HEK293 (cell line): ENCODE measurements at regions not wholly inside any gene's neighbourhood (a gene's known extent, or its start where the extent isn't known, plus 50 kb on each side); places are given as distances from the start of the nearest gene placed in this dataset.

Experiments
- ELK4 ChIP-seq: IDR thresholded peaks from 2 replicates; pipeline ENCODE4 v1.6.1; 2011; ENCODE audit warnings: mild to moderate bottlenecking, low read depth, low read length, borderline replicate concordance
- GLIS2 ChIP-seq: fragments of 450-650 bp; formaldehyde crosslinking; IDR thresholded peaks from 2 replicates; pipeline ENCODE4 v1.5.1; 2016; ENCODE audit warnings: missing biosample characterization, missing genetic modification characterization
- HOXA7 ChIP-seq: sonication (generic); formaldehyde crosslinking; IDR thresholded peaks from 2 replicates; pipeline ENCODE4 v1.8.1; 2022; ENCODE audit warnings: missing genetic modification reagents, borderline replicate concordance
- KLF10 ChIP-seq: fragments of 450-650 bp; IDR thresholded peaks from 2 replicates; pipeline ENCODE4 v1.5.1; 2018; ENCODE audit warnings: missing biosample characterization, mild to moderate bottlenecking, missing genetic modification characterization
- KLF8 ChIP-seq: fragments of 450-650 bp; formaldehyde crosslinking; IDR thresholded peaks from 2 replicates; pipeline ENCODE4 v1.5.1; 2016; ENCODE audit warnings: missing biosample characterization, missing genetic modification characterization
- PRDM6 ChIP-seq: fragments of 450-650 bp; formaldehyde crosslinking; IDR thresholded peaks from 2 replicates; pipeline ENCODE4 v1.5.1; 2017; ENCODE audit warnings: missing biosample characterization, missing genetic modification characterization
- SP3 ChIP-seq: fragments of 450-650 bp; formaldehyde crosslinking; IDR thresholded peaks from 2 replicates; pipeline ENCODE4 v1.5.1; 2016; ENCODE audit warnings: missing biosample characterization, missing genetic modification characterization
- ZBTB10 ChIP-seq: fragments of 450-650 bp; formaldehyde crosslinking; IDR thresholded peaks from 2 replicates; pipeline ENCODE4 v1.5.1; 2016; ENCODE audit warnings: missing biosample characterization, missing genetic modification characterization
- ZBTB7A ChIP-seq: fragments of 450-650 bp; formaldehyde crosslinking; IDR thresholded peaks from 2 replicates; pipeline ENCODE4 v1.5.1; 2016; ENCODE audit warnings: low read depth, missing biosample characterization, missing genetic modification characterization
- ZEB2 ChIP-seq: fragments of 450-650 bp; formaldehyde crosslinking; IDR thresholded peaks from 2 replicates; pipeline ENCODE4 v1.5.1; 2016; ENCODE audit warnings: missing biosample characterization, missing genetic modification characterization
- ZFP3 ChIP-seq: fragments of 450-650 bp; formaldehyde crosslinking; IDR thresholded peaks from 2 replicates; pipeline ENCODE4 v1.5.1; 2016; ENCODE audit warnings: low read depth, missing biosample characterization, missing genetic modification characterization
- ZNF132 ChIP-seq: fragments of 450-650 bp; formaldehyde crosslinking; IDR thresholded peaks from 2 replicates; pipeline ENCODE4 v1.5.1; 2017; ENCODE audit warnings: missing biosample characterization, missing genetic modification characterization, borderline replicate concordance
- ZNF146 ChIP-seq: fragments of 450-650 bp; formaldehyde crosslinking; IDR thresholded peaks from 2 replicates; pipeline ENCODE4 v1.5.1; 2016; ENCODE audit warnings: missing biosample characterization, missing genetic modification characterization
- ZNF16 ChIP-seq: fragments of 450-650 bp; formaldehyde crosslinking; IDR thresholded peaks from 2 replicates; pipeline ENCODE4 v1.5.1; 2016; ENCODE audit warnings: low read depth, missing biosample characterization, missing genetic modification characterization
- ZNF19 ChIP-seq: fragments of 450-650 bp; formaldehyde crosslinking; IDR thresholded peaks from 2 replicates; pipeline ENCODE4; 2016; ENCODE audit warnings: missing biosample characterization, missing genetic modification characterization, low read depth
- ZNF211 ChIP-seq: fragments of 450-650 bp; formaldehyde crosslinking; IDR thresholded peaks from 2 replicates; pipeline ENCODE4 v1.5.1; 2016; ENCODE audit warnings: low read depth, missing biosample characterization, missing genetic modification characterization
- ZNF221 ChIP-seq: fragments of 450-650 bp; formaldehyde crosslinking; IDR thresholded peaks from 2 replicates; pipeline ENCODE4 v1.5.1; 2017; ENCODE audit warnings: missing biosample characterization, missing genetic modification characterization, borderline replicate concordance
- ZNF266 ChIP-seq: fragments of 450-650 bp; formaldehyde crosslinking; IDR thresholded peaks from 2 replicates; pipeline ENCODE4 v1.5.1; 2016; ENCODE audit warnings: missing biosample characterization, missing genetic modification characterization, low read depth
- ZNF280D ChIP-seq: fragments of 450-650 bp; formaldehyde crosslinking; IDR thresholded peaks from 2 replicates; pipeline ENCODE4 v1.5.1; 2016; ENCODE audit warnings: missing biosample characterization, missing genetic modification characterization
- ZNF391 ChIP-seq: fragments of 450-650 bp; formaldehyde crosslinking; IDR thresholded peaks from 2 replicates; pipeline ENCODE4 v1.5.1; 2016; ENCODE audit warnings: low read depth, missing biosample characterization, missing genetic modification characterization, borderline replicate concordance
- ZNF423 ChIP-seq: fragments of 450-650 bp; formaldehyde crosslinking; IDR thresholded peaks from 2 replicates; pipeline ENCODE4 v1.5.1; 2016; ENCODE audit warnings: missing biosample characterization, missing genetic modification characterization
- ZNF560 ChIP-seq: fragments of 450-650 bp; formaldehyde crosslinking; IDR thresholded peaks from 2 replicates; pipeline ENCODE4 v1.5.1; 2017; ENCODE audit warnings: missing biosample characterization, missing genetic modification characterization, borderline replicate concordance
- ZNF664 ChIP-seq: fragments of 450-650 bp; formaldehyde crosslinking; IDR thresholded peaks from 2 replicates; pipeline ENCODE4 v1.5.1; 2016; ENCODE audit warnings: missing biosample characterization, missing genetic modification characterization
- ZNF677 ChIP-seq: fragments of 450-650 bp; IDR thresholded peaks from 2 replicates; pipeline ENCODE4 v1.5.0; 2018; ENCODE audit warnings: missing biosample characterization, mild to moderate bottlenecking, missing genetic modification characterization, moderate library complexity
- ZNF701 ChIP-seq: fragments of 450-650 bp; formaldehyde crosslinking; IDR thresholded peaks from 2 replicates; pipeline ENCODE4 v1.5.1; 2016; ENCODE audit warnings: missing biosample characterization, missing genetic modification characterization
- ZNF704 ChIP-seq: fragments of 450-650 bp; formaldehyde crosslinking; IDR thresholded peaks from 2 replicates; pipeline ENCODE4 v1.5.1; 2016; ENCODE audit warnings: missing biosample characterization, missing genetic modification characterization
- ZNF768 ChIP-seq: fragments of 450-650 bp; formaldehyde crosslinking; IDR thresholded peaks from 2 replicates; pipeline ENCODE4 v1.5.1; 2018; ENCODE audit warnings: missing biosample characterization, mild to moderate bottlenecking, missing genetic modification characterization
- ZNF792 ChIP-seq: fragments of 450-650 bp; formaldehyde crosslinking; IDR thresholded peaks from 2 replicates; pipeline ENCODE4 v1.5.1; 2016; ENCODE audit warnings: missing biosample characterization, missing genetic modification characterization
- ZSCAN23 ChIP-seq: fragments of 450-650 bp; formaldehyde crosslinking; IDR thresholded peaks from 2 replicates; pipeline ENCODE4 v1.5.1; 2016; ENCODE audit warnings: missing biosample characterization, missing genetic modification characterization

GRCh38 chr15:79179108-79179561 lies 88.6 kb upstream of the RASGRF1 start (continued):
- TF ChIP-seq ZNF132 (tag by site-specific recombination): no peak
- TF ChIP-seq ZNF792 (tag by site-specific recombination): peak; percentile 91; the same call in 1 of the 2 replicates
- no peak for TF ChIP-seq ZNF701
- TF ChIP-seq ZNF266: no peak
- no peak for TF ChIP-seq ZNF704 (tag by site-specific recombination)
- TF ChIP-seq ZNF19 (tag by site-specific recombination): no peak
- peak; percentile 93 for TF ChIP-seq ZEB2 (tag by site-specific recombination)
- peak; percentile 58; the same call in 1 of the 2 replicates for TF ChIP-seq KLF8 (tag by site-specific recombination)
- TF ChIP-seq ZNF391 (tag by site-specific recombination): no peak
- TF ChIP-seq HOXA7: no peak
- TF ChIP-seq ZNF677 (tag by site-specific recombination): no peak
- 0 out of 2 replicates have a peak, but pooled peaks have one; percentile 54 for TF ChIP-seq ZSCAN23 (tag by site-specific recombination)
- no peak for TF ChIP-seq ELK4
- peak; percentile 43; the same call in 1 of the 2 replicates for TF ChIP-seq KLF10 (tag by site-specific recombination)
- TF ChIP-seq ZFP3 (tag by site-specific recombination): no peak
- 0 out of 2 replicates have a peak, but pooled peaks have one; percentile 2 for TF ChIP-seq ZNF146 (tag by site-specific recombination)
- TF ChIP-seq ZNF16 (tag by site-specific recombination): no peak
- TF ChIP-seq ZBTB7A (tag by site-specific recombination): 0 out of 2 replicates have a peak, but pooled peaks have one; percentile 9
- TF ChIP-seq SP3: peak; percentile 13; the same call in 1 of the 2 replicates
- TF ChIP-seq ZNF221 (tag by site-specific recombination): no peak
- no peak for TF ChIP-seq ZNF560 (tag by site-specific recombination)
- peak; percentile 67 for TF ChIP-seq GLIS2 (tag by site-specific recombination)
- no peak for TF ChIP-seq ZNF768 (tag by site-specific recombination)
- 0 out of 2 replicates have a peak, but pooled peaks have one; percentile 22 for TF ChIP-seq ZNF280D (tag by site-specific recombination)
- no peak for TF ChIP-seq ZNF423 (tag by site-specific recombination)
- TF ChIP-seq ZNF211: no peak
- 0 out of 2 replicates have a peak, but pooled peaks have one; percentile 51 for TF ChIP-seq ZBTB10 (tag by site-specific recombination)
- TF ChIP-seq ZNF664: no peak
- 0 out of 2 replicates have a peak, but pooled peaks have one; percentile 32 for TF ChIP-seq PRDM6
